ENCODE measurements at regions not wholly inside any gene's neighbourhood (a gene's known extent, or its start where the extent isn't known, plus 50 kb on each side); places are given as distances from the start of the nearest gene placed in this dataset.

DNA sequence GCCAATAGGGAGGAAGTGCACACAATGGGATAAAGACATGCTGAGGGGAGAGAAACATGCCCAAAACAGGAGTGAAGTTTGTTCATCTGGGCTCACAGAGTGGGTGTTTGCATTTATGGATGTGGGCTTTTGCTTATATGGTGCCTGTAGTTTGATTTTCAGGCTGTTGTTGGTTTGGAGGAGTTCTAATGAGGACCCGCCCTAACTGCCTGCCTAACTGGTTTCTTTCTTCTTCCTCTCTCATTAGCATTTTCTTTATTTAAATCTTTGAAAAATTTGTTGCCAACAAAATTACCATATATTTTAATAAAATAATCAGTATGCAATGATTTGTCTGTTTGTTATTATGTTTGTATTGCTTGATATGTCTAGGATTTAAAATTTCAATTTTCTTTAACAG, 1965.8 kb downstream of the C4orf33 start:
- DNase-seq (ENCODE audit: low read depth), result no peak

DNA sequence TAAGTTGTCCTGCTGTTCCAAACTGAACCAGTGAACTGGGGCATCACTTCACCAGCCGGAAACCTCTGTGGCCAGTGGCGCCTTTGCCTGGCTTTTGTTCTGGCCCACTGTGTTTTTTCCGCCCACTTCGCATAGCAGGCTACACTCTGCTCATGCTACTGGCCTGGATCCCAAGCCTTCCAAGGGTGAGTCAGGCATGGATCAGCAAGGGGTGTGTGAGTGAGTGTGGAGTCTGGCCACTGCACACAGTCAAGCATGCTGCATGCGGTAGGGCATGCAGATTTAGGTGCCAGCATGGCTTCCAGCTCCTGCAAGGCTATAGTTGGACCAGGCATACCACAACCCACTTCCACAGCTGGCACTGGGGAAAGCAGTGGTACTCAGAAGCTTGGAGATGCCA, 1967.9 kb downstream of the C4orf33 start:
- DNase-seq (ENCODE audit: low read depth), result no peak

DNA sequence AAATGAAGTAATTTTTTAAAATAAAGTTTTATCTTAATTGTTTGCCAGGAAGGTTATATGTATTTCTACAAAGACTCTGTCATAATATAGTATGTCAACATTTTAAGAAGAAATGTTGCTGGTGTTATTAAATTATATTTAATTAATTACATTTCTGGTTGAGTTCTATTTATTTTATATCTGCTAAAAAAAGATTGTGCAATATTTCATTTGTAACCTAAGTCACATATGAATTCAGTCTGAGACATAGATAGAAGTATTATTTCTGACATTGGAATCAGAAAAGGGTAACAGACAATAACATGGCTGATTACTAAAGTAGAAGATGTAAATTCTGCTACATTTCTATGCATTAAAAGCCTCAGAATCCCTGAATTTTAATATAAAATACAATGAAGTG, 1985.1 kb downstream of the C4orf33 start:
- DNase-seq (ENCODE audit: low read depth), result no peak

DNA sequence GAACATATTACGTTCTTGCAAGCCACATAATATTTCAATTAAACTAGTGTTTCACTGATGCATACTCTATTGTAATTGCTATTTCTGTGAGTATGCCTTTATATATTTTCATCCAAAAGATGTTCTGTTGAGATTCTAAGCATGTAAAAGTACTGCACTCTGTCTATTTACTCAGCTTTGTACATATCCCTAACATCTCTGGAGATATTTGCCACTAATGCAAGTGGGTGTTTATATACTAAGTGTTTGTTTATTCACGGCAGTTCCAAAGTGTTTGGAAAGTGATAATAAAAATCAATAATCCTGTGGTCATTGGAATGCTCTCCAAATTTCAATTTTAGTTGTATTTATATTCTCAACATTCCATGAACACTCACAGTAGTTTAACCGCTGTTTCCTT, 1989.0 kb downstream of the C4orf33 start:
- no peak for DNase-seq (ENCODE audit: low read depth)

DNA sequence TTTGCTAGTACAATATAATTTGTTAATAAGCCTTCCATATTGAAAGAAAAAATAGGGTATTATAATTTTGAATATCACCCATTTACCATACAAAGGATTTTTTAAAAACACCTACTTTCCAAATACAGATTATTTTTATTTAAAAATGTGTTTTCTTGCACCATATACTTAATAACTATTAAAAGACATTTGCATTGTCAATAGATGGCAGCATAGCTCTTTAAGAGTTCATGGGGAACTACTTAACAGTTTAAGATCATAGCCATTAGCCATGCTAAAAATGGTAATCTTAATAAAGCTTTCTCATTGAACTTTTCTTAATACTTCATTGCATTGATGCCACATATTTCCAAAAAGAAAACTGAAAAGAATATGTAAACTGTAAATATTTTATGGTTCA, 1995.9 kb downstream of the C4orf33 start:
- DNase-seq (ENCODE audit: low read depth), result peak; percentile 71

DNA sequence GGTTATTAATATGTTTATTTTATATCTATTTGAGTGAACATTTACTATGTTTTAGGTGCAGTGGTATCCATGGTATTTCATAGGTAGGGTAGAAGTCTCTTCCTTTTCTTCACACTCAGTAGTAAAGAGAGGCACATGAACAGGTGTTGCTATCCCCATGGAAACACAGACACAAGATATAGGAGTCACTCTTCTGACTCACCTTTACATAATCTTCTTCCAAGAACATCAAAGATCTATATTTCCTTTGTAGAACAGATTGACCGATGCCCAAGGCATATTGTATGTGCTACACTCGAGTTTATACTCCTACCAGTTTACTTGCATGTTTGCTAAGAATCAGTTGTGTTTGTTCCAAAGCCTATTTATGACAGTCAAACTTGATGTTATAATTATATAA, 1997.4 kb downstream of the C4orf33 start:
- DNase-seq (ENCODE audit: low read depth), result no peak

DNA sequence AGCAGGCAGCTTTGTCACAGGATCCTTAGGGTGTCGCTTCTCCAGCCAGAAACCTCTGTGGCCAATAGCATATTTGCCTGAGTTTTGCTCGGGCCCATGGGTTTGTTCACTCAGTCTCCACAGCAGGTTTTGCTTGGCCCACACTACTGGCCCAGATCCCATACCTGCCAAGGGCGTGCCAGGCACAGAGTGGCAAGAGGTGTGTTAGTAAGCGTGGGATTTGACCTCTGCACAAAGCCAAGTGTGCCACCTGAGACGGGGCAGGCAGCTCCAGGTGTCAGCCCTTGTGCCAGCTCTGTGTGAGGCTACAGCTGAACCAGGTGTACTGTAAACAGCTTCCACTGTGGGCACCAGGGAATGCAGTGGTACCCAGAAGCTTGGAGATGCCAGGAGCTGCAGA, 2003.0 kb downstream of the C4orf33 start:
- DNase-seq (ENCODE audit: low read depth), result no peak

DNA sequence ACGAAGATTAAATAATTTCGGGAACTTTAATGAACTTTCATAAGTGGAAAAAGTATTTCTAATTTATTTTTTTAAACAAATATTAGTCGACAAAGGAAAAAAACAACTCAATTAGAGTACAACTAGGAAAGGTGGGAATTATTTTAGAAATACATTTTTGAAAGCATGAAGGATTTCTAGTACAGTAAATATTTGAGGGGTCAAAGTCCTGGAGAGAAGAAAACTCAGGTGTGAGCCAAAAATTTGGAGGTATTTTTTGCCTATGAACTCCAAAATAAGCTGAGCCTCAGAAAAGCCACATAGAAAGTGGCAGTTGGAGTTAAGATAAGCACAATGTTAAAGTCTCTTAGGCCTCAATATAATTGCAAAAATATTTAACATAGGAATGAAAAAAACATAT, 2017.3 kb downstream of the C4orf33 start:
- no peak for DNase-seq (ENCODE audit: low read depth)

DNA sequence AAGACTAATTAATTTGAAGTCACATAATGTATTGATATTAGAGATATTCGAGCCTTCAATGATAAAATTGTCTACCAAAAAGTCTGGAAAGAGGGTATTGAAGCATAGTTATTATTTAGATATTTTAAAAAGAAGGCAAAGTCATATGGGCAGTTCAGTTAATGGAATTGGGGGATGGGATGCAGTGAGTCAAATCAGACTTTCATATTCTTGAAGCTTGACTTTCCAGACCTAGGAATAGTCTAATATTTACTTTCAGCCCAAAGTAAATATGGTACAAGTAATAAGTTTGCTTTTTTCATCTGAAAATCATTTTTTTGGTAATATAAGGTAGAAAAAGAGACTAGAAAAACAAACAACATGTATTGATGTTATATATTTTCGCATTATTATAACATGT, 2017.8 kb downstream of the C4orf33 start:
- no peak for DNase-seq (ENCODE audit: low read depth)

DNA sequence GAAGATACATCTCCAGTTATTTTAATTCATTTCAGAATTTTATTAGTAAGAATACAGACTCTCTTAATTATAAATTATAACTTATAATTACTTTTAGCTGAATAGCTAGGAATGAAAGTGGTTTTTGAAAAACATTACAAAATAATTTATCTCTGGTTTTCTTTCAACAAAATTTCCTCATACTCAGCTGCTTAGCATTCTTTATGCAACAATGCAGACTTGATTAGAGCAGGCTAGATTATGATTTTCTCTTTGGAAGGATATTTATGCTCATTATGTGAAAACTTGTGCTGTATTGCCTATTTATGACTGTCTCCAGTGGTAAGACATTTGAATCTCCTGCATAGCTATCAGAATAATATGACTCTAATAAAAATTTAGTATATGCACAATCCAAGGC, 2023.7 kb downstream of the C4orf33 start:
- peak; percentile 67 for DNase-seq (ENCODE audit: low read depth)

DNA sequence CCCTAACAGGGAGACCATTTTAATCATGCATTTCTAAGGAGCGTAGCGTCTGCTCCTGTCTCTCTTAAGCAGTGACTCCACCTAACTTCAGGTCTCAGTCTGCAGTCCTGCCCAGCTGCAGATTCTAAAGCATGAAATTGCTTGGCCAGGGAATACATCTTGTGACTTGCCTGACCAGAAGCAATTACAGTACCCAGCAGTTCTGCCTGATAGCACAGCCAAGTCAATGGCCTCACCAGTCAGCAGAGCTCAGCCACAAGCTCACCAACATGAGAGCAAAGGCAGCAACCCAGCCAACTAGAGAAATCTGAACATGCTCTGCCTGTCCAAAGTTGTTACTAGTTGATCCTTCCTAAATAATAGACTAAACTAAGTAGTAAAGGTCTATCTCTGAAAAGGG, 2011.9 kb upstream of the PCDH10 start:
- DNase-seq (ENCODE audit: low read depth), result no peak

DNA sequence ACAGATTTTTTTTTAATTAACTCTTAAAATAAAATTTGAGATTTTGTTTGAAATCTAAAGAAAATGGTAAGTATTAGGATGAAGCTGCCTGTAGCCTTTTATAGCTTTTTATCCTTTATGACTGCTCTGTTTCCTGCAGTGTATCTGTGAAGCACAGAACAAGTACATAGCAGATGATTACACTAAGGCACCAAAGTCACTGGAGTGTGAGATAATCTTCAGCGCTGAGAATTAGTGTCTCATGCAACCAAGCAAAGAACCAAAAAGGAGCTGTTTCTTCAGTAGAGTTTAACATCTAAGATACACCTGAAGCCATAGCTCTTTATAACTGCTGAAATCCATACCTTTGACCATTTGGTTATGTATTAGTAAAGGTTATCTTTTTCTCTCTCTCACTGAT, 1989.8 kb upstream of the PCDH10 start:
- DNase-seq (ENCODE audit: low read depth), result no peak

DNA sequence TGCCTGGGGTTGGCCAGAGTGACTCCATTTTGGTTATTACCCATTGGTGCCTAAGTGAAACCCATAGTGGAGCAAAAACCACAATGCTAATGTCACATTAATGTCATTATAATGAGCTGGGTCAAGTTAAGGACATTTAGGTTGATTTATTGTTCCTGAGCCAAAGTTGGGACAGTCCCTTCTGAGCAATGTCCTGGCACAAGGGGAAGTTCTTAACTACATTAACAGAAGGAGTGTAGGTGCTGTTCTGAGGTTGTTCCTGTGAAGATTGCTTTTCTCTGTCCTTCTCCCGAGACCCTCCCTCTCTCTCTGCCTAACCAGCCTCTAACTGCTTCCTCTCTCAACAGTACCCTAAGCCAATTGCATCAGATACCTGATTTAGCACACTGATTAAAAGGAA, 1956.8 kb upstream of the PCDH10 start:
- no peak for DNase-seq (ENCODE audit: low read depth)

DNA sequence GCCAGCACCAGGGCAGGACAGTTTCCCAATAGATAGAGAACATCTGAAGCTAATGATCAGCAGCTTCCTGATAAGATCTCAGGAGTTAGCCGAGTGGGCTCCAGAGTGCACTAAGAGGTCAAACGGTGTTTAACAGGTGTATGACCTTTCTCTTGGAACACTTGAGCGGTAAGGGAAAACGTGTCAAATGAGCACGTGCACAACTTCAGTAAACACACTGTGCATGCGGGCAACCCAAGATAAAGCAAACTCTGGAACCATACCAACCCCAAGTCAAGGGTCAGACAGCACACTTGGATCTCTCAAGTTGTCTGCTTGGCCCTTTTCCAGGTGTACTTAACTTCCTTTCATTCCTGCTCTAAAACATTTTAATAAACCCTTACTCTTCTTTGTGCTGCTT, 1941.5 kb upstream of the PCDH10 start:
- no peak for DNase-seq (ENCODE audit: low read depth)

DNA sequence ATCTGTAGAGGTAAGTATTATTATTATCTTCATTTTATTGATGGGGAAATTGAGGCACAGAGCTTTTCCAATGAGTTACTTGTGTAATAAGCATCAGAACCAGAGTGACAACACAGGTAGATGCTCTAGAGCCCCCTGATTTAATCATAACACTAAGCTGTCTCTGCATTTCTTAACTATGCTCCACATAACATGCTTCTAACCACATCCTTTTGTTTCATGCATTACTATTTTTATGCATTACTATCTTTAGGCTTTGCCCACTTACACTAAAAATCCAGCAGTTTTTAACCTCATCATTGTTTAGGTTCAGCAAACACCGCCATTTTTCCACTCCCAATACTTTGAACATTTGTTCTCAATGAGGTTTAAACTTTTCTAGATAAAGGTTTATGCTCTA, 1900.8 kb upstream of the PCDH10 start:
- no peak for DNase-seq (ENCODE audit: low read depth)

DNA sequence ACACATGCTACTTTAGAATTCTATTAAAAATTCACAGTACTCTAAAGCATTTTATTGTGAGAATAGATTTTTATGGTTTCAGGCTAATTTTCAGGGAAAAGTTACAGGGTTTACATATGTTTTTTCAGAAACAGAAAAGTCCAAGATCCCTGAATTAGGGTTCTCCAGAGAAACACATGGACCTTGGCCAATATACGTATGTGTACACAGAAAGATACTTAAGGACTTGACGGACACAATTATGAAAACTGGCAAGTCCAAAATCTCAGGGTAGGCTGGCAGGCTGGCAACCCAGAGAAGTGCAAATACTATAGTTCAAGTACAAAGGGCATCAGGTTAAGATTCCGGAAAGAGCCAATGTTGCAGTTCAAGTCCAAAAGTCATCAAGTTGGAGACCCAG, 1897.8 kb upstream of the PCDH10 start:
- no peak for DNase-seq (ENCODE audit: low read depth)

DNA sequence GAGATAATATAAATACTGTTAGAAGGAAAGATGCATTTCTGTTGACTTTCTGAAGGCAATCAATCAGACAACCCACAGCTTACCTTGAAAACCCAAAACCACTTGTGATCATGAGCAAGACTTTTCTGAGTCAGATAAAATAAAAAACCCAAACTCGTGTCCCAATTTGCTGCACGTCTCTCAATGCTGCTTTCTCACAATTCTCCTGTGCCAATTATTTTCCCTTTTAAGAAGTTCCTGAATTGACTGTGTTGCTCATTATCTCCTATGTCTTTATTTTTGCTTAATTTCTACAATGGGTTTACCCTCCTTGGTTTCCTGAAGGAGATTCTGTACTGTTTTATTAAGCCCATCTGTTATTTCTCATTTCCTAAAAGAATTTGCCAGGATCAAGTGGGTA, 1891.9 kb upstream of the PCDH10 start:
- DNase-seq (ENCODE audit: low read depth), result no peak

DNA sequence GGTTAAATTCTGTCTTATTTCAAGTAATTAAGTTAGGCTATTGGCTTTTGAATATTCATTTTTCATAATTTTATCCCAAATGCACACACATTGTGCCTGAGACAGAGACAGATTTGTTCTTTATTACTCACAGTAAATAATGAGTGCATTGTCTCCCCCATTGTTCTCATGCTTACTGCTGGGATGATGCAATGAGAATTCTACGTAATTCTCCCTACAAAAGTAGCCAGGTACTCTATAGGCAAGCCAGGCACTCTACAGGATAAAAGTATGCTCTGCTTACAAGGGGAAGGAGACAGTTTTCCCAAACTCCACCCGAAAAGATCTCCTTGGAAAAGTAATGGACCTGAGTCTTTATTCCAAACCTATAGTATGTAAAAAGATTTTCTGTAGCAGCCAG, 1890.7 kb upstream of the PCDH10 start:
- peak; percentile 2 for DNase-seq (ENCODE audit: low read depth)

DNA sequence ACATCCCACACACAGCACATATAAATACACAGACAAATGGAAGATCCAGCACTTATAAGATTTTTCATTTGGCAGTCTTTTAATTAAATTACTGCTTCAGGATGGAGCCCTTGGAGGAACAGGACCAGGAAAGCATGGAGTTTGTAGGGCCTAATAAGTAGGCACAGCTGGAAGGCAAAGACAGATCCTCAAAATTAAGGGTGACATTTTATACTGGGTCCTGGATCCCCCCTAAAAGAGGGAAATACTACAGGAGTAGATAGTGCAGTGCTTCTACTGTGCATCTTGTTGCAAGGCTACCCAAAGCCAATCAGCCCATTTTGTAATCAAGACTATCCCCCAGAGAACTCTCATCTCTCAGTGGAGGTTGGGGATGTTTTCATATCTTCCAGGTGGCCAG, 1860.7 kb upstream of the PCDH10 start:
- DNase-seq (ENCODE audit: low read depth), result peak; percentile 6

DNA sequence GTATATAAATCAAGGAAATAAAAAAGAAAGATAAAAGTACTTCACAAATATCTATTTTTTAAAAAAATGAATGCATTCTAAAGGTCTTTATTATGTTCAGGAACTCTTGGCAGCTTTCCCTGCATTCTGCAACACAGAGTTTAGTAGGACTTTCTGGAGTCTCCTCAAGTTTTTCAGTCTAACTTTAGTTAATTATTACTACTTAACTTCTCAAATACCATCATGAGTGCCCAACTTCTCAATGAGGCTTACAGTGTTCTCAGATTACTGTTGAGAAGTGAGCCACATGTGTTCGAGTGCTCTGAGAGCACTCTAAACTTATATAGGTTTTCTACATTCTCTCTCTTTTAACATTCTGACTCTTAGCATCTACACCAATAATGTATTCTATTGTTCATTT, 1852.9 kb upstream of the PCDH10 start:
- DNase-seq (ENCODE audit: low read depth), result no peak

DNA sequence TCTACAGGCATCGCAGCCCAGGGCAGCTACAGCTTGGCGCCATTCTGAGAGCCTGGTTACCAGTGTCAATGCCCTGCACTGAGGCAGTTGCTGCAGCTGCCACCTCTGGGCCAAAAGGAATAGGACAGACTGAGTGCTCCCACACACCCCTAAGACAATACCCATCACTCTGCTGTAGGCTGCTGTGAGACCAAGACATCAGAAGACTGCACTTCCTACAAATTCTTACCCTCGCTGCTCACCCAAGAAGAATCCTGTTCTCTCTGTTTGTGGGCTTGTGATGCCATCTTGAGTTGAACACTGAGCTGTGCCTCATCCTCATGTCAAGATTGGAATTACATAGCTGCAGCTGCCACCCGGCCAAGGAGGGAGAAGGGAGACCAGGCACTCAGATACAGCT, 1847.0 kb upstream of the PCDH10 start:
- DNase-seq (ENCODE audit: low read depth), result peak; percentile 6

DNA sequence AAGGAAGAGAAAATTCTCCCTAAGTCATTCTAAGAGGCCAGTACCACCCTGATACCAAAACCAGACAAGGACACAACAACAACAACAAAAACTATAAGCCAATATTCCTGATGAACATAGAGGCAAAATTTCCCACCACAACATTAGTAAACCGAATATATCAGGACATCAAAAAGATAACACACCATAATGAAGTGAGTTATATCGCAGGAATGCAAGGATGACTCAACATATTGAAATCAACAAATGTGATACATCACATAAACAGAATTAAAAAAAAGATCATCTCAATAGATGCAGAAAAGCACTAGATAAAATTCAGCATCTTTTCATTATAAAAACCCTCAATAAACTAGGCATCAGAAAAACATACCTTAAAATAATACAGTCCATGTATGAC, 1844.4 kb upstream of the PCDH10 start:
- DNase-seq (ENCODE audit: low read depth), result peak; percentile 63

DNA sequence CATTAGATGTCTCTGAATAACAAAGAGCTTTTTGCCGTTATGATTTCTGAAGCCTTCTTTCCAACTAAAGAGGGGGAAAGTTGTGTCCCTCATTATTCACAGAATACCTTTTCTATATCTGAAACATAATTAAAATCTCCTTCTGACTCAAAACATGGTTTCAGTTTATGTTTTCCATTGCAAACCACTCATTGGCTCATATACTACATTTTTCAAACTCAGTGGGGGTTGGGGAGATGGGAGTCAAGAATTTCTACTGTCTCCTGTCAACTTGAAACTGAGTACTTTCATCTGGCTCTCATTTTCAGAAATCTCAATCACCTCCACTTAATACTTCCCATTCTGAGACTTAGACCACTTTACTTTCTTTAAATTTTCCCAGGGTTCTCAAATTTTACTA, 1839.5 kb upstream of the PCDH10 start:
- DNase-seq (ENCODE audit: low read depth), result no peak

DNA sequence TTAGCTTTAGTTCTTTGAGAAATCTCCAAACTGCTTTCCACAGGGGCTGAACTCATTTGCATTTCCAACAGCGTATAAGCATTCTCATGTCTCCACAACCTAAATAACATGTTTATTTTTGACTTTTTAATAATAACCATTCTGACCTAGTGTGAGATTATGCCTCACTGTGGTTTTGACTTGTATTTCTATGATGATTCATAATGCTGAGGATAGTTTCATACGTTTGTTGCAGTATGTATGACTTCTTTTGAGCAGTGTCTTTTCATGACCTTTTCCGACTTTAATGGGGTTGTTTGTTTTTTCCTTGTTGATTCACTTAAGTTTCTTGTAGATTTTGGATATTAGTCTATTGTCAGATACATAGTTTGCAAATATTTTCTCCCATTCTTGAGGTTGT, 1833.0 kb upstream of the PCDH10 start:
- DNase-seq (ENCODE audit: low read depth), result peak; percentile 9

DNA sequence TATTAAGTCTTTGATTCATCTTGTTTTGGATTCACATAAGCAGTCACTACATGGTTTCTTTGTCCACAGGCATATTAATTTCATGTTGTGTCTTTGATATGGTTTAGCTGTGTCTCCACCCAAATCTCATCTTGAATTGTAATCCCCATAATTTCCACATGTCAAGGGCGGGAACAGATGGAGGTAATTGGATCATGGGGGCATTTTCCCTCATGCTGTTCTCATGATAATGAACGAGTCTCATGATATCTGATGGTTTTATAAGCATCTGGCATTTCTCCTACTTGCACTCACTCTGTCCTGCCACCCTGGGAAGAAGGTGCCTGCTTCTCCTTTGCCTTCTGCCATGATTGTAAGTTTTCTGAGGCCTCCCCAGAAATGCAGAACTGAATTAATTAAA, 1811.2 kb upstream of the PCDH10 start:
- DNase-seq (ENCODE audit: low read depth), result no peak
